Kidney (tissue), 13 donors: ENCODE measurements at regions not wholly inside any gene's neighbourhood (a gene's known extent, or its start where the extent isn't known, plus 50 kb on each side); places are given as distances from the start of the nearest gene placed in this dataset.

Experiments used
- DNase-seq, 5 donors: peaks; one replicate each; pipeline ENCODE4 v3.0.0-alpha.2; 2013 to 2020
- FAIRE-seq: peaks from 2 replicates; lab custom pipeline; 2012; peaks lifted over from hg19 to GRCh38; lab: Jason Lieb, UNC
- H3K27ac ChIP-seq, 2 donors: one replicate each; pipeline ENCODE4 v1.7.0; 2013; ENCODE audit warnings: low read depth in 2 of 2, low read length in 2 of 2, inconsistent platforms in 1 of 2
- H3K27me3 ChIP-seq: one replicate; pipeline ENCODE4 v1.7.1; 2013; ENCODE audit warnings: low read length, inconsistent platforms; ENCODE audit not compliant: control insufficient read depth, insufficient read depth
- H3K36me3 ChIP-seq, 3 donors: one replicate each; pipeline versions ENCODE4 v1.7.0 to v1.7.1; 2013; ENCODE audit warnings: low read length in 3 of 3, control low read depth in 1 of 3, inconsistent platforms in 1 of 3; ENCODE audit not compliant: insufficient read depth in 3 of 3, control insufficient read depth in 2 of 3
- H3K4me1 ChIP-seq, 3 donors: one replicate each; pipeline versions ENCODE4 v1.7.0 to v1.7.1; 2013; ENCODE audit warnings: low read length in 3 of 3, inconsistent platforms in 1 of 3, low read depth in 1 of 3; ENCODE audit not compliant: control insufficient read depth in 2 of 3, insufficient read depth in 2 of 3
- H3K4me3 ChIP-seq, 3 donors: one replicate each; pipeline versions ENCODE4 v1.7.0 to v1.8.1; 2013; ENCODE audit warnings: low read length in 3 of 3, control low read depth in 1 of 3, inconsistent platforms in 1 of 3
- H3K9ac ChIP-seq, 3 donors: one replicate each; pipeline versions ENCODE4 v1.7.0 to v1.7.1; 2013; ENCODE audit warnings: low read length in 3 of 3, control low read depth in 1 of 3, inconsistent platforms in 1 of 3
- H3K9me3 ChIP-seq, 3 donors: one replicate each; pipeline versions ENCODE4 v1.7.0 to v1.7.1; 2013; ENCODE audit warnings: low read length in 3 of 3, control low read depth in 1 of 3, inconsistent platforms in 1 of 3; ENCODE audit not compliant: control insufficient read depth in 2 of 3, insufficient read depth in 1 of 3
- CTCF ChIP-seq: IDR thresholded peaks from 3 replicates; pipeline ENCODE4 v1.5.1; 2012; ENCODE audit warnings: mild to moderate bottlenecking, moderate library complexity, borderline replicate concordance; ENCODE audit not compliant: insufficient read depth; ENCODE audit errors: extremely low read depth
- intact Hi-C: fragments of 100-400 bp; cut with DNase I; formaldehyde crosslinking; loops from one replicate; pipeline ENCODE4 v1.11.1; 2022
- donor health status: control.
- donor health status: control.
- donor health status: control.
- donor health status: control.
- donor health status: control.
- donor health status: DM: yes; HTN: yes; CAD: no.
- donor health status: Normal renal cell carcinoma (clear cell type).

- DNase-seq, result no peak
- intact Hi-C loops, result no loop called here
- no peak for TF ChIP-seq CTCF
- Histone ChIP-seq H3K27me3 (no peaks in the 10 kb centered on the region), H3K9ac (no peak overlapping the region), H3K36me3 (no peaks in the 10 kb centered on the region), H3K4me1 (no peaks in the 10 kb centered on the region), H3K27ac (no peak overlapping the region), H3K4me3 (no peak overlapping the region), H3K9me3 (no peaks in the 10 kb centered on the region)
- no peak for FAIRE-seq
Observed at GRCh38 chr3:73966733-73967132, 342.0 kb upstream of the PDZRN3 start.

- intact Hi-C loops, result no loop called here
- Histone ChIP-seq H3K36me3 (no peaks in the 10 kb centered on the region), H3K9me3 (no peaks in the 10 kb centered on the region), H3K4me3 (no peak overlapping the region), H3K4me1 (no peaks in the 10 kb centered on the region), H3K27me3 (no peaks in the 10 kb centered on the region), H3K9ac (no peak overlapping the region), H3K27ac (no peak overlapping the region)
- DNase-seq, result no peak
- TF ChIP-seq CTCF, result no peak
- FAIRE-seq, result no peak
Observed at GRCh38 chr3:73964818-73965217, 340.1 kb upstream of the PDZRN3 start.

GRCh38 chr3:73955494-73956070 lies 330.8 kb upstream of the PDZRN3 start:
- H3K27me3 ChIP-seq, result no peaks in the 10 kb centered on the region
- H3K27ac ChIP-seq, result no peak overlapping the region
- FAIRE-seq, result no peak
- DNase-seq, result no peak
- H3K4me3 ChIP-seq, result no peak overlapping the region
- intact Hi-C loops, result no loop called here
- TF ChIP-seq CTCF, result no peak
- no peaks in the 10 kb centered on the region for H3K36me3 ChIP-seq
- H3K4me1 ChIP-seq, result no peaks in the 10 kb centered on the region
- no peak overlapping the region for H3K9ac ChIP-seq
- H3K9me3 ChIP-seq, result no peaks in the 10 kb centered on the region

- DNase-seq (no peak), FAIRE-seq (no peak)
- intact Hi-C loops, result no loop called here
- Histone ChIP-seq H3K9me3 (no peaks in the 10 kb centered on the region), H3K36me3 (no peaks in the 10 kb centered on the region), H3K9ac (no peak overlapping the region), H3K27me3 (no peaks in the 10 kb centered on the region), H3K4me1 (no peaks in the 10 kb centered on the region), H3K27ac (no peak overlapping the region), H3K4me3 (no peak overlapping the region)
- TF ChIP-seq CTCF, result no peak
Observed at GRCh38 chr3:73954506-73954905, 329.8 kb upstream of the PDZRN3 start.
